Upper lobe of right lung (tissue), 1 donor: ENCODE measurements at regions not wholly inside any gene's neighbourhood (a gene's known extent, or its start where the extent isn't known, plus 50 kb on each side); places are given as distances from the start of the nearest gene placed in this dataset.
A peak's percentile ranks its signal among the peaks of the same experiment; 100 is the strongest.

Experiments used
- ATAC-seq: fragments of 200-7000 bp; cut with Tn5 transposase; one replicate; pipeline ENCODE4 v1.9.1; 2020; ENCODE audit warnings: mild to moderate bottlenecking, moderate library complexity
- DNase-seq: peaks from one replicate; pipeline ENCODE4 v3.0.0-alpha.2; 2020
- H3K27ac ChIP-seq: fragments of 200-600 bp; one replicate; pipeline ENCODE4 v1.8.0; 2022
- H3K27me3 ChIP-seq: fragments of 200-600 bp; one replicate; pipeline ENCODE4 v1.8.0; 2022; ENCODE audit warnings: mild to moderate bottlenecking
- H3K36me3 ChIP-seq: fragments of 200-600 bp; one replicate; pipeline ENCODE4 v1.8.0; 2022
- H3K4me1 ChIP-seq: fragments of 200-600 bp; one replicate; pipeline ENCODE4 v1.8.0; 2022
- H3K4me3 ChIP-seq: fragments of 200-600 bp; one replicate; pipeline ENCODE4 v1.8.0; 2022; ENCODE audit warnings: mild to moderate bottlenecking
- H3K9me3 ChIP-seq: fragments of 200-600 bp; one replicate; pipeline ENCODE4 v1.8.0; 2022
- CTCF ChIP-seq: fragments of 200-600 bp; IDR thresholded peaks from one replicate; pipeline ENCODE4 v1.8.0; 2022; ENCODE audit warnings: antibody characterized with exemption
- intact Hi-C: fragments of 100-400 bp; cut with DNase I; formaldehyde crosslinking; loops from one replicate; pipeline ENCODE4 v1.11.0; 2022
- donor health status: DM: no; HTN: yes; CAD: no; lungs with severe emphysema.

GRCh38 chr4:24160358-24160757 lies 270.5 kb upstream of the PPARGC1A start:
- DNase-seq, result no peak
- H3K4me3 ChIP-seq, result no peak overlapping the region
- no peaks in the 10 kb centered on the region for H3K4me1 ChIP-seq
- H3K27ac ChIP-seq, result no peak overlapping the region
- no peaks in the 10 kb centered on the region for H3K9me3 ChIP-seq
- no peaks in the 10 kb centered on the region for H3K27me3 ChIP-seq
- ATAC-seq, result peak; percentile 75
- intact Hi-C loops, result no loop called here
- TF ChIP-seq CTCF, result no peak
- H3K36me3 ChIP-seq, result no peaks in the 10 kb centered on the region

GRCh38 chr4:24158031-24158430 lies 268.2 kb upstream of the PPARGC1A start:
- DNase-seq (no peak), ATAC-seq (no peak)
- no peaks in the 10 kb centered on the region for H3K27me3 ChIP-seq
- TF ChIP-seq CTCF, result no peak
- H3K27ac ChIP-seq, result no peak overlapping the region
- H3K4me3 ChIP-seq, result no peak overlapping the region
- intact Hi-C loops, result no loop called here
- H3K4me1 ChIP-seq, result no peaks in the 10 kb centered on the region
- no peaks in the 10 kb centered on the region for H3K9me3 ChIP-seq
- H3K36me3 ChIP-seq, result no peaks in the 10 kb centered on the region

- DNase-seq (no peak), ATAC-seq (no peak)
- TF ChIP-seq CTCF, result no peak
- H3K27me3 ChIP-seq, result no peaks in the 10 kb centered on the region
- no peaks in the 10 kb centered on the region for H3K9me3 ChIP-seq
- H3K4me1 ChIP-seq, result no peaks in the 10 kb centered on the region
- intact Hi-C loops, result no loop called here
- no peaks in the 10 kb centered on the region for H3K36me3 ChIP-seq
- no peak overlapping the region for H3K27ac ChIP-seq
- no peak overlapping the region for H3K4me3 ChIP-seq
Measured at GRCh38 chr4:24150034-24150433, 260.2 kb upstream of the PPARGC1A start.

- ATAC-seq (no peak), DNase-seq (no peak)
- no peaks in the 10 kb centered on the region for H3K36me3 ChIP-seq
- H3K9me3 ChIP-seq, result no peaks in the 10 kb centered on the region
- no peak for TF ChIP-seq CTCF
- H3K4me1 ChIP-seq, result no peaks in the 10 kb centered on the region
- H3K27ac ChIP-seq, result no peak overlapping the region
- intact Hi-C loops, result no loop called here
- H3K27me3 ChIP-seq, result no peaks in the 10 kb centered on the region
- H3K4me3 ChIP-seq, result no peak overlapping the region
Measured at GRCh38 chr4:24146127-24146526, 256.3 kb upstream of the PPARGC1A start.

- no peaks in the 10 kb centered on the region for H3K27me3 ChIP-seq
- H3K4me1 ChIP-seq, result no peaks in the 10 kb centered on the region
- DNase-seq (no peak), ATAC-seq (no peak)
- intact Hi-C loops, result no loop called here
- no peaks in the 10 kb centered on the region for H3K36me3 ChIP-seq
- no peaks in the 10 kb centered on the region for H3K9me3 ChIP-seq
- no peak overlapping the region for H3K4me3 ChIP-seq
- H3K27ac ChIP-seq, result no peak overlapping the region
- no peak for TF ChIP-seq CTCF
Measured at GRCh38 chr4:24145591-24145990, 255.7 kb upstream of the PPARGC1A start.

GRCh38 chr4:24144381-24144780 lies 254.5 kb upstream of the PPARGC1A start:
- H3K4me1 ChIP-seq, result no peaks in the 10 kb centered on the region
- TF ChIP-seq CTCF, result no peak
- no peaks in the 10 kb centered on the region for H3K9me3 ChIP-seq
- no peaks in the 10 kb centered on the region for H3K36me3 ChIP-seq
- H3K4me3 ChIP-seq, result no peak overlapping the region
- ATAC-seq (no peak), DNase-seq (no peak)
- no peaks in the 10 kb centered on the region for H3K27me3 ChIP-seq
- intact Hi-C loops, result no loop called here
- no peak overlapping the region for H3K27ac ChIP-seq
